ENCODE measurements at regions not wholly inside any gene's neighbourhood (a gene's known extent, or its start where the extent isn't known, plus 50 kb on each side); places are given as distances from the start of the nearest gene placed in this dataset.
"Not testable (repeated sequence)": the region's sequence is repeated elsewhere in the genome, so short reads cannot be mapped to it uniquely, and the experiment has no call there.

- DNase-seq (ENCODE audit: low read depth in 2 of 2) = no peak
Observed at GRCh38 chr7:25665903-25666670, 437.8 kb upstream of the NPVF start.

DNA sequence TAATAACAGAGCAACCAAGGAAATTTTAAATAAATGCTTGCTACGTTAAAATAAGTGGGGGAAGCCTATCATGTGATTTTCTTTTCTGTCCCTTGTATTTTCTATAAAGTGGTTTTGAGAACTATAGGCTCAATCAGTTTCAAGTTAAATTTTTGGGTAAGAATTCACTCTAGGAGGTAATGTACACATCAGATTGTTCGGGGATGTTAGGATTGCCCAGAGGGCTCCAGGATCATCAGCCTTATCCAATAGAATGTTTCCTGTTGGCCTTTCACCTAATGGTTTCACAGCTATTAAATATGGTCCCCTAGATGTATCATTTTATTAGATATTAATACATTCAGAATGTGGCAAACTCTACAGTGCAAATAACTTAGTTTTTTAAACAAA, 438.4 kb upstream of the NPVF start:
- no peak for DNase-seq (ENCODE audit: low read depth in 2 of 2)

DNA sequence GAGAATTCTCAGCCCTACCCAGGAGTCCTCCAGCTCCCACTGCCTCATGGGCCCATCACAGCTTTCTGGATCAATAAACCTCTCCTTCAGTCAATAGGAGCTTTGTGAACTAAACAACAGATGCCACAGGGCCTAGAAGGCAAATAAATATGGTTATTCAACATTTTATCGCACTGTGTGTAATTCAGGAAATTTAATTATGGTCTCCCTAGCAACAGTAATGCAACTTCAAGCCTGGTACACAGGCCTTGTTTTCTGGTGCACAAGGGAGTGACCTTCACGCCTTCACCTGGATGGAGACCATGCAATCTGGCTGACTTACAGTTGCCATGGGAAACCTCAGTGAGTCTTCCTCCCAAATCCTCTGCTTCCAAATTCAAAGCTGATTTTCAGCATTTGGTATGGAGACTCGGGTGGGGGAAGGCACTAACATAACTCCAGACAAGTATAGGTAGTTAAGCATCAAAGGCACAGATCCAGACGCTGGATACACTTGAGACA, 441.0 kb upstream of the NPVF start:
- no peak for DNase-seq (ENCODE audit: low read depth in 2 of 2)

DNA sequence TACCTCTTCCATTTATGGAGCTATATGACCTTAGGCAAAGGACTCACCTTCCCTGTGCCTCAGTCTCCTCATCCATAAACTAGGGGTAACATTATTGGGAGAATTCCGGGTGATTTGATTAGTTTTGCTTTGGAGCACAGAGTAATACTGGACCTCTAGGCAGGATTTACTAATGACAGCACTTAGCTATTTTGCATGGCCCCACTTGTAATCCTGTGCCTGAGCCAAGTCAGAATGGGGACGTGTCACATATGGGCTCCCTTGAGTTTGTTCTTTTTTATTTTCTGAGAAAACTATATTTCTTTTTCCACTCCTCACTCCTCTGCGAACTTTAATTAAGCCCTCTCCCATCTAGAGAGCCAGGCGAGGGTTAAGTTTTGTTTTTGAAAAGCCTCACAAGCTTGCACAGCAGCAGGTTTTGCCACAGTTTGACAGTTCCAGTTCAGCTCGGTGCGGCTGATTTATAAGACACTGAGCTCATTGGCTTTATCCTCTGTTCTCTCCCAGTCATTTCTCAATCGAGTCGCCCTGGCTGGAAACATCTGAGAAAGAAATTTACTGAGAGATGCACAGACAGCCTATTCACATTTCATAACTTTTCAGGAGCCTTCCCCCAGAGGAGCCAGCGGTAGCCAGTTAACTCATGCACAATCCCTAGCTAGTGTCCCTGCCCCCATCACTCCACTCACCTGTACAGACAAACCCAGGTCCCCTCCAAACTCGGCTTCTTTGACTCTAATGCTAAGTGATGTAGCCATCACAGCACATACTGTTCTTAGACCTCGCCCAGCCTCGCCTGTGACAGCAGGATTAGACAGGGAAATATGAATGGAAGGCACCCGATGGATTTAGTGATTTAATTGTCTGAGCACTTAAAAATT, 441.9 kb upstream of the NPVF start:
- no peak for DNase-seq (ENCODE audit: low read depth in 2 of 2)

DNA sequence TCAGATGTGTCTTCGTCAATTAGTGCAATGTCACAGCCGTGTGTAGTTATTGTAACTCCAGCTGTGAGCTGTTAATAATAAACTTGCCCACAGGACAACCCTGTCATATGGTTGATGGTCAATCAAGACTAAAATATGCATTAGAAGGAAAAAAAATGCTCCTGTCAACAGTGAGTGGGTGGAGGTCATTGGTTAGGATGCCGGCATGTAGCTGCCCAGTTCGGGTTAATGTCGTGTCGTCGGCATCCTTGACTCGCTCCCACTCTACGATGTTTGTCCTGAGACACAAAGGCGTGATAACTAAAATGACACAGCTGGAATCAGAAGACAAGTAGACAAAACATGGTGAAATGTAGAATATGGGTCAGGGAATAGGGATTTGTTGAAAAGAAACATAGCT, 442.8 kb upstream of the NPVF start:
- no peak for DNase-seq (ENCODE audit: low read depth in 2 of 2)

GRCh38 chr7:25672496-25672895, 444.2 kb upstream of the NPVF start:
- no peak for DNase-seq (ENCODE audit: low read depth in 2 of 2)

DNA sequence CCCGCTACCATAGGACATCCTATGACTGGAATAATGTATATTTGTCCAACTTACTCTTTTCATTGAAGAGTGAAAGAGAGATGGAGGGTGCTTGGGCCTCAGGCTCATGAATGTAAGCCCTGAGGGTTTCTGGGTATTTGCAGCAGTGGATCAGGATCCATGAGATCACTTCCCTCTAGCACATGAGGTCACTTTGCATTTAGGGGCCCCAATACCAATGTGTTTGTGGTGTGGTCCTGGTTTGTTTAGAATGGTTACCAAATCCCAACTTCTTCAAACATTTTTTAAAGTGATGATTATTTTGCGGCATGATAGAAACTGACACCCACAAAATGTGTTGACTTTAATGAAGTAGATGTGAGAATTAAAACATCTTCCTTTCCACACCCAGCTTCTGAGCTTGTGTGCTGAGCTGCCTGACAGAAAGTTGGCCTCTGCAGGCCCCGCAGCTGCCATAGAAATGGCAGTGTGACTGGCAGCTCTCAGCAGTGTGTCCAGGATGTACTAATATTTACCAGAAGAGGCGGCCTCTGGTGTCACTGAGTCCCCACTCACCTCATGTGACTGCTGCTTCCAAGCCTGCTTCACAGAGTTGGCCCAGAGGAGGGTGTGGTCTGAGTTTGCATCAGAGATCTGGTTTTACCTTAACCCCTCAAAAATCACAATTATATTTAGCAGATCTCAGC, 447.6 kb upstream of the NPVF start:
- DNase-seq (ENCODE audit: low read depth in 2 of 2) = no peak

- no peak for DNase-seq (ENCODE audit: low read depth in 2 of 2)
Observed at GRCh38 chr7:25677595-25677994, 449.3 kb upstream of the NPVF start.

- no peak for DNase-seq (ENCODE audit: low read depth in 2 of 2)
Observed at GRCh38 chr7:25678215-25678614, 449.9 kb upstream of the NPVF start.

DNA sequence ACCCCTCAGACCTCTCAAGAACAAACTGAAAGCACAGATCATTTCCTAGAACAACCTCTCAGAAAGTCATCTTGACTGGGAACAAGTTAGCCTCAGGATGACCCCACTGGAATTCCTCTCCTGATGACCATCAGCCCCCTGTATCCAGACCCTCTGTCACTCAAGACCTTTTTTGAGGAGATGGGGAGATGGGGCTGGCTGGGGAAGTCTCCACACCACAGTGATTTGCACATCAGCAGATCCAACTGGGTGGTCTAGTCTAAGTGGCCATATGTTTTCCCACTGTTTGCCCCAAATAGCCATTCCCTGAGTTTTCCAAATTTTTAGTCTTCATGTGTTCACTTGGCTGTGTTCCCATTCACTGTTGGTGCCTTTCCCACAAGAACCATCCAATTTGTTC, 452.4 kb upstream of the NPVF start:
- DNase-seq (ENCODE audit: low read depth in 2 of 2) = no peak

GRCh38 chr7:25684360-25684759, 456.1 kb upstream of the NPVF start:
- no peak for DNase-seq (ENCODE audit: low read depth in 2 of 2)

- DNase-seq (ENCODE audit: low read depth in 2 of 2) = no peak
Observed at GRCh38 chr7:25686493-25686892, 458.2 kb upstream of the NPVF start.

DNA sequence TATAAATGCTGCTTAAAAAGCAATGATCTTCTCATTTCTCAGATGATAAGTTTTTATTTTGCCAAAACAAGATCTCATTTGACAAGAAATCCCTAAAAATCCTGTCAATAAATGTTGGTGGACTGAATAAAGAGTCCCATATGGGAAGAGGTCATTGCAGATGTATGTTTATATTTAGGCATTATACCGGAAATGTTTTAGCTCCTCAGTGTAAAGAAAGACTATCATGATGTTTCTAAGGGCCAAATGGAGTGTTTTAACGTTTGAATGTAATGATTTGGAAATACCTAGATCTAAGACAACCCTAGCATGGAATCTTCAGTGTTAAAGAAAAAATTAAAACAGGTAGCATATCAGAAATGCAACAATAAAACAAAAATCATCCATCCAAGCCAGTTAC, 457.8 kb upstream of the NFE2L3 start:
- no peak for DNase-seq (ENCODE audit: low read depth in 2 of 2)

DNA sequence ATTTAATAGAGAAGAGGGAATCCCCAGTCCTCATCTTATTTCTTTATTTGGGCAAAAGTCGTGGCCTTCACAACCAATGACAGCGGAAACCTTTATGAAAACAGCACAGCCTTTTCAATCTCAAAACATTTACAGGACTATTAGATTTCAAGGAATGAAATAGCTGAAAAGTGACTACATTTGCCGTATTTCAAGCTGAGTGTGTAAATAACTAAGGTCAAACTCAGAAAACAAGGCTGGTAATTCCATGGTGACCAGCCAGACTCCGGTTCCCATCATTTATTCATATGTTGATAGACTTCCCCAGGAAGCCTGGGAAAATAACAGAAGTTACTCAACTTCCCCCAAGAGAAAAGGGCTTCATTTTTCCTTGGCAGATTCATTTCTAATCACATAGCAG, 457.3 kb upstream of the NFE2L3 start:
- no peak for DNase-seq (ENCODE audit: low read depth in 2 of 2)

- DNase-seq (ENCODE audit: low read depth in 2 of 2) = no peak
Observed at GRCh38 chr7:25696571-25696970, 455.4 kb upstream of the NFE2L3 start.

- DNase-seq (ENCODE audit: low read depth in 2 of 2) = no peak
Observed at GRCh38 chr7:25698451-25699113, 453.4 kb upstream of the NFE2L3 start.

DNA sequence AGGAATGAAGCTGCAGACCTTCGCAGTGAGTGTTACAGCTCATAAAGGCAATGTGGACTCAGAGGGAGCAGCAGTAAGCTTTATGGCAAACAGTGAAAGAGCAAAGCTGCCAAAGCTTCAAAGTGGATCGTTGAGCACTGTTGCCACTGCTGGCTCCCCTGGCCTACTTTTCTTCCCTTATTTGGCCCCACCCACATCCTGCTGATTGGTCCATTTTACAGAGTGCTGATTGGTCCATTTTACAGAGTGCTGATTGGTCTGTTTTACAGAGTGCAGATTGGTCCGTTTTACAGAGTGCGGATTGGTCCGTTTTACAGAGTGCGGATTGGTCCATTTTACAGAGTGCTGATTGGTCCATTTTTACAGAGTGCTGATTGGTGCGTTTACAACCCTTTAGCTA, 451.9 kb upstream of the NFE2L3 start:
- DNase-seq (ENCODE audit: low read depth in 2 of 2) = not testable (repeated sequence)

DNA sequence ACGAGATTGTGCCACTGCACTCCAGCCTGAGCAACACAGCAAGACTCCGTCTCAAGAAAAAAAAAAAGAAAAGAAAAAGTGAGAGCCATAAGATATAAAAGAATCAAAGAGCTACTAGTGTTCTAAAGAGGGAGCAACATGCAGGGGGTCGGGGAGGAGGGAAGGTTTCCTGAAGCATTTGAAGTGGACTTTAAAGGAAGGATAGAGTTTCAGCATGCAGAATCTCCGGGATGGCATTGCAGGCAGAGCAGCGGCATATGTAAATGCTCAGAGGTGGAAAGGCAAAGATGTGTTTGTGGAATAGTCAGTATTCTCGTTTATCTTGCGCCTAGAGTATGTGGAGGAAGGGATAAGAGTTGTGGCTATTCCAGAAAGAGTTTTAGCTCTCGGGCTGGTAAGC, 447.6 kb upstream of the NFE2L3 start:
- no peak for DNase-seq (ENCODE audit: low read depth in 2 of 2)

GRCh38 chr7:25706764-25707163, 445.2 kb upstream of the NFE2L3 start:
- no peak for DNase-seq (ENCODE audit: low read depth in 2 of 2)

- no peak for DNase-seq (ENCODE audit: low read depth in 2 of 2)
Observed at GRCh38 chr7:25707768-25708620, 444.0 kb upstream of the NFE2L3 start.

DNA sequence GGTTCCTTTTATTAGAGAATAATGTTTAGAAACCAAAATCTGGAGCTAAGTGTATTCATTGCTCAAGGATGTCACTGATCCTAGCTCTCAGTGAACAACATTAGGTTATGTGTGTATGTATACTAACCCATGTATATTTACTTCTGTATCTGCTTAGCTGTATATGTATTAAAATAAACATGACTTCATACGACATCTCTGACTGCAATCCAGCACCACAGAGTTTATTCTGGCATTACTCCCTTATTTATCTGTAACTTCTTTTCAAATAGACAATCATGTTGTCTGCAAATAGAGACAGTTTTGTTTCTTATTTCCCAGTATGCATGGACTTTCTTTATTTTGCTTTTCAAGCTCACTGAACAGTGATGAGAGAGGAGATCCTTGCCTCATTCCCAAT, 441.0 kb upstream of the NFE2L3 start:
- no peak for DNase-seq (ENCODE audit: low read depth in 2 of 2)

Data from stimulated activated CD4-positive, alpha-beta T cell treated with anti-CD3 and anti-CD28 coated beads, Interleukin-15, amount 100 ng/mL, for 48 hours (primary cell).